ENCODE measurements at regions not wholly inside any gene's neighbourhood (a gene's known extent, or its start where the extent isn't known, plus 50 kb on each side); places are given as distances from the start of the nearest gene placed in this dataset.

DNA sequence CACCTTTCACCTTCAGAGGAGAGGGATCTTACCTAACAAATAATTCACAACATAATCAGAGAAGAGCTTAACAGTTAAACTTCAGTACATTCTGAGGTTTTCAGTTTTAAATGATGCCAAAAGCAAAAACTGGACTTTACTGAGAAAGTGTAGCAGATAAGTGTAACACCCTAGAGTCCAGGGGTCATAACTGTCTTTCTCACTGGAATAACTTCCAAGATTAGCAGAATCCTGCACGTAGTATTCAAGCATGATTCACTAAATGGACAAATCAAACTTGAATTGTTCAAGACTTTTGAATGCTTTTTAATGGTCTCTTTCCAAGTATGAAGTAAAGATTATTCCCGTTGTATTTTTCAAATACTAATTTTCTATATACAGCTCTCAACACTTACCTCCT is 180.1 kb upstream of the NREP start:
- TF ChIP-seq POLR2A (IDR thresholded peaks at IDR 0.05; ENCODE audit: low read depth) (no peak), POLR2AphosphoS5 (IDR thresholded peaks at IDR 0.05) (no peak), EP300 (IDR thresholded peaks at IDR 0.05) (no peak)
- TF ChIP-seq, protein P1, sequence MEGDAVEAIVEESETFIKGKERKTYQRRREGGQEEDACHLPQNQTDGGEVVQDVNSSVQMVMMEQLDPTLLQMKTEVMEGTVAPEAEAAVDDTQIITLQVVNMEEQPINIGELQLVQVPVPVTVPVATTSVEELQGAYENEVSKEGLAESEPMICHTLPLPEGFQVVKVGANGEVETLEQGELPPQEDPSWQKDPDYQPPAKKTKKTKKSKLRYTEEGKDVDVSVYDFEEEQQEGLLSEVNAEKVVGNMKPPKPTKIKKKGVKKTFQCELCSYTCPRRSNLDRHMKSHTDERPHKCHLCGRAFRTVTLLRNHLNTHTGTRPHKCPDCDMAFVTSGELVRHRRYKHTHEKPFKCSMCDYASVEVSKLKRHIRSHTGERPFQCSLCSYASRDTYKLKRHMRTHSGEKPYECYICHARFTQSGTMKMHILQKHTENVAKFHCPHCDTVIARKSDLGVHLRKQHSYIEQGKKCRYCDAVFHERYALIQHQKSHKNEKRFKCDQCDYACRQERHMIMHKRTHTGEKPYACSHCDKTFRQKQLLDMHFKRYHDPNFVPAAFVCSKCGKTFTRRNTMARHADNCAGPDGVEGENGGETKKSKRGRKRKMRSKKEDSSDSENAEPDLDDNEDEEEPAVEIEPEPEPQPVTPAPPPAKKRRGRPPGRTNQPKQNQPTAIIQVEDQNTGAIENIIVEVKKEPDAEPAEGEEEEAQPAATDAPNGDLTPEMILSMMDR (IDR thresholded peaks at IDR 0.05): no peak
